Natural killer cell (primary cell): ENCODE measurements at regions not wholly inside any gene's neighbourhood (a gene's known extent, or its start where the extent isn't known, plus 50 kb on each side); places are given as distances from the start of the nearest gene placed in this dataset.

Source experiments
- ATAC-seq, 3 donors: fragments of 150-1000 bp in 2 of 3; fragments of 200-7000 bp in 1 of 3; cut with Tn5 transposase; 1 replicate in 1 of 3; 2 replicates in 2 of 3; pipeline ENCODE4 v1.10.0; 2021; ENCODE audit warnings: mild to moderate bottlenecking in 2 of 3, moderate library complexity in 2 of 3
- DNase-seq, 2 donors: peaks; one replicate each; pipeline versions ENCODE4 v3.0.0 to v3.0.0-alpha.2; 2013 to 2021; ENCODE audit warnings: mixed read lengths in 1 of 2
- H3K27ac ChIP-seq: one replicate; pipeline ENCODE4 v1.5.1; 2013; ENCODE audit warnings: mild to moderate bottlenecking, low read length
- H3K27me3 ChIP-seq: one replicate; pipeline ENCODE4 v1.6.1; 2013; ENCODE audit warnings: low read length; ENCODE audit not compliant: control insufficient read depth, insufficient read depth
- H3K36me3 ChIP-seq: one replicate; pipeline ENCODE4 v1.6.1; 2013; ENCODE audit warnings: low read length; ENCODE audit not compliant: control insufficient read depth, insufficient read depth
- H3K4me1 ChIP-seq: one replicate; pipeline ENCODE4 v1.6.1; 2013; ENCODE audit warnings: low read length; ENCODE audit not compliant: control insufficient read depth, insufficient read depth
- H3K4me3 ChIP-seq: one replicate; pipeline ENCODE4 v1.5.1; 2013; ENCODE audit warnings: low read length
- H3K9me3 ChIP-seq: one replicate; pipeline ENCODE4 v1.6.1; 2013; ENCODE audit warnings: low read length; ENCODE audit not compliant: control insufficient read depth, insufficient read depth
- H3K27ac Mint-ChIP-seq, 2 donors: one replicate each; pipeline ENCODE4 v1.8.0; 2022; ENCODE audit warnings: mild to moderate bottlenecking in 2 of 2, mixed read lengths in 2 of 2, moderate library complexity in 1 of 2
- H3K27me3 Mint-ChIP-seq, 2 donors: one replicate each; pipeline ENCODE4 v1.8.0; 2022; ENCODE audit warnings: low read depth in 2 of 2, mixed read lengths in 2 of 2
- H3K36me3 Mint-ChIP-seq: one replicate; pipeline ENCODE4 v1.8.0; 2022; ENCODE audit warnings: mixed read lengths
- H3K4me1 Mint-ChIP-seq, 2 donors: one replicate each; pipeline ENCODE4 v1.8.0; 2022; ENCODE audit warnings: mixed read lengths in 2 of 2
- H3K4me3 Mint-ChIP-seq: one replicate; pipeline ENCODE4 v1.8.0; 2022; ENCODE audit warnings: mild to moderate bottlenecking, moderate library complexity, mixed read lengths
- H3K9me3 Mint-ChIP-seq, 2 donors: one replicate each; pipeline ENCODE4 v1.8.0; 2022; ENCODE audit warnings: mixed read lengths in 2 of 2
- CTCF ChIP-seq: fragments of 200-600 bp; IDR thresholded peaks from one replicate; pipeline ENCODE4 v1.8.0; 2022; ENCODE audit warnings: antibody characterized with exemption
- WGBS: methylation state at CpG from one replicate; pipeline ENCODE4 v1.1.7; 2013; ENCODE audit warnings: missing lambda C conversion rate; ENCODE audit not compliant: insufficient coverage; 5-methylcytosine and 5-hydroxymethylcytosine counted together
- intact Hi-C: fragments of 100-400 bp; cut with micrococcal nuclease; formaldehyde crosslinking; loops from one replicate; pipeline ENCODE4 v1.14.2; 2022

DNA sequence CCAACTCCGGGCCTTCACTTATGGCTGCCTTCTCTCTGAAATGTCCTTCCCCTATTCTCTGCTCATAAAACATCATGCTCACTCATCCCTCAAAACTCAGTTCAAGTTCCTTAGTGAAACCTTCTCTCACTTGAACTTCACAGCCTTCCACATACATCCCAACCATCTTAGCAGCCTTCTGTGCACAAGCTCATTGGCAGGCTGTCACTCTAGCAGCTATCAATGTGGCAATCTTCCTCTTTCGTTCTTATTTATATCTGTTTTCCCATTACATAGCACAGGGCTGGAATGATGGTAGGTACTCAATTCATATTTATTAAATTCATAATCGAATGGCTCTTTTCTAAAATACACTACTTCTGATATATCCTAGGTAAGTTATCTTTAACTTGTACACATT, 66.4 kb upstream of the MCTP2 start:
- Mint-ChIP-seq H3K9me3 (no peaks in the 10 kb centered on the region), H3K4me1 (peaks cover 8 to 14% of the 10 kb centered on the region in 2 donors), H3K27me3 (no peaks in the 10 kb centered on the region), H3K27ac (no peak overlapping the region), H3K36me3 (no peaks in the 10 kb centered on the region), H3K4me3 (no peak overlapping the region)
- no peak overlapping the region for H3K4me3 ChIP-seq
- no peaks in the 10 kb centered on the region for H3K4me1 ChIP-seq
- intact Hi-C loops: loop anchor here (1.0 to 10.0 kb wide), 4 partner anchors 67 to 1700 kb away; partner anchors contain the start of gene MCTP2
- H3K27me3 ChIP-seq: no peaks in the 10 kb centered on the region
- DNase-seq (no peak), ATAC-seq (no peak)
- H3K27ac ChIP-seq: no peak overlapping the region
- WGBS: 88% methylated on average over 3 of the region's 3 CpGs
- H3K9me3 ChIP-seq: no peaks in the 10 kb centered on the region
- H3K36me3 ChIP-seq: no peaks in the 10 kb centered on the region
- no peak for TF ChIP-seq CTCF

DNA sequence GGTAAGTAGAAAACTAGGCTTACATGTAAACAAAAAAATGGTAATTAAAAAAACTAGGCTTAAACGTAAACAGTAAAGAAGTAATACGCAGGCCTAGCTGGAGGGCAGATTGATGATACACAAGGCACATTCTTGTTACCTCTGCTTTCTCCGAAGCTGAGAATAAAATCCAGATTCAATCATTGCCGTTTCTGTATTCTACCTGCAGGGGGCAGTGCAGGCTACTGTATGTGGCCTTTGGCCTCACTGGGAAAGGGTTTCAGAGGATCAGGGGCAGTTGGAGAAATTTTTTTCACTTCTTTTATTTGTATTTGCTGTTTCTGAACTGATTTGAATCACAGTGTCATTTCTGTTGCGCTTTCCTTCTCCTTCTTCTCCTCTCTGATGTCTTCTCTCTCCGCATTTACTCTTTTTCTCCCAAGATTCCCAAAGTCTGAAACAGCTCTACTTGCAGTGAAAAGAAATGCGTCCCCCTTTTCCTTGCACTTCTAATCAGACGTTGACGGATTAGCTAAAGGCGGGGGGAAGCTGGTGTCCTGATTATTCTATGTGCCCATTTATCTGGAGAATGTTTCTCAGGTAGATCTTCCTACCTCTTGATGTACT, 67.1 kb upstream of the MCTP2 start:
- Histone ChIP-seq H3K4me3 (no peak overlapping the region), H3K27me3 (no peaks in the 10 kb centered on the region), H3K36me3 (no peaks in the 10 kb centered on the region), H3K4me1 (no peaks in the 10 kb centered on the region), H3K9me3 (no peaks in the 10 kb centered on the region), H3K27ac (no peak overlapping the region)
- Mint-ChIP-seq H3K4me1 (peaks cover 12 to 14% of the 10 kb centered on the region in 2 donors), H3K9me3 (no peaks in the 10 kb centered on the region), H3K27me3 (no peaks in the 10 kb centered on the region), H3K36me3 (no peaks in the 10 kb centered on the region), H3K4me3 (peak overlapping the region; percentile 4), H3K27ac (no peak overlapping the region)
- DNase-seq: peak; percentile 57 to 77
- intact Hi-C loops: loop anchor here (1.0 to 10.0 kb wide), 4 partner anchors 68 to 1700 kb away; partner anchors contain the start of gene MCTP2
- ATAC-seq: peak; percentile 71 to 89 (median 76)
- WGBS: 56% methylated on average over 10 of the region's 10 CpGs
- peak; percentile 99 for TF ChIP-seq CTCF

DNA sequence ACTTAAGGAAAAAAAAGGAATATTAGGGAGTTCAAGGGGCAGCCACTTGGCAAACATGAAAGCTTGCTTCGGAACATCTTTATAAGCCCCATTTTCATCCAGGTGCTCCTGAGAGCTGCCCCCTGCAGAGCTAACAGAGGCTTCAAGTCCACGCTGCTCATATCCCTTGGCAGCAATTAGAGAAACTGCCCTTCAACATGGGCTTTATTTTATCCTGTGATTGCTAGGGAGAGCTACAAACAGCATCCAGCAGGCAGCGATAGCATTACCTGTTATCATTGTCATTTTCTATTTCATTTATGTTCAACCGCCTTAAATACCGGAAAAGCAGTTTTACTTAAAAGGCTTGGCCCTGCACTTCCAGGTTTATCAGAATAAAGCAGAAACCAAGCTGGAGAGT, 68.4 kb upstream of the MCTP2 start:
- no peaks in the 10 kb centered on the region for H3K27me3 Mint-ChIP-seq
- H3K9me3 Mint-ChIP-seq: no peaks in the 10 kb centered on the region
- no peak overlapping the region for H3K4me3 Mint-ChIP-seq
- no peaks in the 10 kb centered on the region for H3K36me3 Mint-ChIP-seq
- Histone ChIP-seq H3K4me1 (no peaks in the 10 kb centered on the region), H3K27me3 (no peaks in the 10 kb centered on the region), H3K27ac (no peak overlapping the region), H3K4me3 (no peak overlapping the region), H3K36me3 (no peaks in the 10 kb centered on the region), H3K9me3 (no peaks in the 10 kb centered on the region)
- TF ChIP-seq CTCF: no peak
- H3K27ac Mint-ChIP-seq: no peak overlapping the region
- 95% methylated on average over 5 of the region's 5 CpGs for WGBS
- ATAC-seq (no peak), DNase-seq (no peak)
- H3K4me1 Mint-ChIP-seq: peaks cover 14 to 16% of the 10 kb centered on the region in 2 donors
- intact Hi-C loops: loop anchor here (5.0 to 10.0 kb wide), 3 partner anchors 69 to 1702 kb away; partner anchors contain the start of gene MCTP2

GRCh38 chr15:94154255-94154654, 77.1 kb upstream of the MCTP2 start:
- Mint-ChIP-seq H3K4me1 (peaks cover 0 to 3% of the 10 kb centered on the region in 2 donors), H3K27ac (no peak overlapping the region), H3K9me3 (peaks cover 0 to 2% of the 10 kb centered on the region in 2 donors), H3K4me3 (no peak overlapping the region), H3K27me3 (peaks cover 16 to 48% of the 10 kb centered on the region in 2 donors), H3K36me3 (no peaks in the 10 kb centered on the region)
- H3K36me3 ChIP-seq: no peaks in the 10 kb centered on the region
- ATAC-seq: no peak
- no peak for TF ChIP-seq CTCF
- intact Hi-C loops: no loop called here
- no peak overlapping the region for H3K4me3 ChIP-seq
- H3K4me1 ChIP-seq: no peaks in the 10 kb centered on the region
- WGBS: 96% methylated on average over 3 of the region's 3 CpGs
- DNase-seq: no peak
- no peak overlapping the region for H3K27ac ChIP-seq
- H3K9me3 ChIP-seq: no peaks in the 10 kb centered on the region
- no peaks in the 10 kb centered on the region for H3K27me3 ChIP-seq
